ENCODE measurements at regions not wholly inside any gene's neighbourhood (a gene's known extent, or its start where the extent isn't known, plus 50 kb on each side); places are given as distances from the start of the nearest gene placed in this dataset.

- DNase-seq (ENCODE audit: low spot score), result no peak
Observed at GRCh38 chr4:153076861-153077260, 127.4 kb upstream of the TRIM2 start.

- peak; percentile 80 for DNase-seq (ENCODE audit: low spot score)
Observed at GRCh38 chr4:153079857-153080391, 124.3 kb upstream of the TRIM2 start.

GRCh38 chr4:153081006-153081580 is 123.2 kb upstream of the TRIM2 start:
- no peak for DNase-seq (ENCODE audit: low spot score)

DNA sequence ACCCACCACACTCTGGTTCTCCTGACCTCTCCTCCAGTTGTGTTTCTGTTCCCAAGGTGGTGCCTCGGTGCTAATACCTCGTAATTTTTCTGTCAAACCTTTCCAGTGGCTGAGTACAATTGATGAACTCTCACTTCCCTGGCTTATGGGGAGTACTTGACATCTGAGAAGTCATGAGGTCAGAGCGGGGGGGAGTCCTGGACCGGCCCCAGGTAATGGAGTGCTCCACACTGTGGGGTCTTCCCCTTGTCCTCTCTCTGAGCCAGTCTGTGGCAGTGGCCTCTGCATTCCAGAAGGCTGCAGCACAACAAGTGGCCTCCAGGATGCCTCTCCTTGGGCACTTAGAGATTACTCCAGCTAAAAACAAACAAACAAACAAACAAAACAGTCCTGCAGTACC is 122.5 kb upstream of the TRIM2 start:
- no peak for DNase-seq (ENCODE audit: low spot score)

GRCh38 chr4:153082322-153083301 is 121.6 kb upstream of the TRIM2 start:
- DNase-seq (ENCODE audit: low spot score), result no peak

DNA sequence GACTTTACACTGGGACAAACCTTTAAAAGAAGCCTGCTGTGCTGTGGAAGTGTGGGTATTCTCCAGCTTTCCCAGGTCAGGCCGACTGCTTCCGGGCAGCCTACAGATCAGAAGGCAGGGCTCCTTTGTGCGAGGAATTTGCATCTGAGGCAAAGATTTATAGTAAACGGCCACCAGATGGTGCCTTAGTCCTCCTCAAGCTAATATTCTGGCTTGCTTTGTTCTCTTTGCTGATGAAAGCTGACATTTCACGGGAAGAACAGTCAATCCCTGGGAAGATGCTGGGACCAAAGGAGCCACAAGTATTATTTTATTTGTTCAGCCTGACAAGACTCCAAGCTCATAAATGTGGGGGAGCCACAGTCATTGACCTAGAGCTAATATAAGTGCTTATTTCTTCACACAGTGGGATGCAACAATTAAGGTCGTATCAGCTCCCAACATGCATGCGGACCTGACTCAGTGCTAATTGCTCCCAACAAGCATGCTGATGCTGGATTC is 120.7 kb upstream of the TRIM2 start:
- peak; percentile 90 for DNase-seq (ENCODE audit: low spot score)

DNA sequence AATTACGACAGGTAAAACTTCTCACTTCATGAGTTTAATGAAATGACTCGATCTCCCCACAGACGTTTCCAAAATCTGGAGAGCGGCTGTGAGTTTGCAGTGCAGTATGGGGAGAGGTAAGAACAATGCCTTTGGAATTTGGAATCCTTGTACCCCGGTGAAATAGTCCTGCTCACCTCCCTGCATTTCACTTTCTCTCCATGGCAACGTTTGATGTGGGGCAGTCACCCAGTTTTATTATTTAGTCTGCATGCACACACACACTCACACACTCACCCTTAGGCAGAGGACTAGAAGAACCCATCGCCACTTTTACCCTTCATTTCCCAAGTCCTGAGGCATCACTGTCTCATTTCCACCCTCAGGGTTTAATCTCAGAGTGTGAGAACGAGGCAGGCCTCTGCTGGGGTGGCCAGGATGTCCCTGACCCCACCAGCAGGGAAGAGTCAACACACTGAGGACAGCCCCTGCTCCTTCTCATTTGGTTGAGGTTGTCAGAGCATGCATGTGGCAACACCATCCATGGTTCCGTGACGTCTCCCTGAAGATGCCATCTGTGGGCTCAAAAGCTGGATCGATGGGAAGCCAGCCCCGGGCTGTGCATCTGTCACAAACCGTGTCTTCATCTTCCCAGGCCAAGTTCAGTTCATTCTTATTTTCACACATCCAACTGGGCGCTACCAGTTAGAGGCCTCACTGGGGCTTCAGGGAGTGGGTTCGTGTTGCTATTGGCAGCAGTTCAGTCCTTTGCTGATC is 119.8 kb upstream of the TRIM2 start:
- peak; percentile 80 for DNase-seq (ENCODE audit: low spot score)

DNA sequence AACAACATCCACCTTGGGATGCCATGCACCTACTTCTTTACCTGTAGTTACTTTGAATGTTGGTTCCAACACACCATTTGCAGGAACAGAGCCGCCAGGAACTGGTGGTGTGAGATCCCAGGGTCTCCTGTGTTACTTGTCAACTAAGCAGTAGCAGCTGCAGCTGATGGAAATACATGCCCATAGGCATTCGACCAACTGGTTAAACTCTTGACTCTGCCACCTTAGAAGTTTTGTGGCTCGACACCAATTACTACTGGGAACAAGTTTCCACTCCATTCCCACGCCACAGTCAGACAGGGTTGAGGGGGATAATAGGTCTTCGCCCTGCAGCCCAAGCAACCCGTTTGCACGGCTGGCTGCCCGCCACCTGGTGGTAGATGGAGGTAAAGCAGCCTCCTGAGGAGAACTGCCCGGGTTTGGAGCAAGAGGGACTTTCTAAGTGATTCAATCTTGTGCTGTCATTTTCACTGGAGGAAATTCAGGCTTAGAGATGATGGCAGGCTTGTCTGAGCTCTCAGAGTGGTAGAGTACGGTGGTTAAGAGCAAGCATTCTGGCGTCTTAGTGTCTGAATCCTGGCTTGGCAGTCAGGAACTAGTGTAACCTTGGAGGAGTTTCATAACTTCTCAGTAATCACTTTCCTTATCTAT is 119.1 kb upstream of the TRIM2 start:
- DNase-seq (ENCODE audit: low spot score), result peak; percentile 65

DNA sequence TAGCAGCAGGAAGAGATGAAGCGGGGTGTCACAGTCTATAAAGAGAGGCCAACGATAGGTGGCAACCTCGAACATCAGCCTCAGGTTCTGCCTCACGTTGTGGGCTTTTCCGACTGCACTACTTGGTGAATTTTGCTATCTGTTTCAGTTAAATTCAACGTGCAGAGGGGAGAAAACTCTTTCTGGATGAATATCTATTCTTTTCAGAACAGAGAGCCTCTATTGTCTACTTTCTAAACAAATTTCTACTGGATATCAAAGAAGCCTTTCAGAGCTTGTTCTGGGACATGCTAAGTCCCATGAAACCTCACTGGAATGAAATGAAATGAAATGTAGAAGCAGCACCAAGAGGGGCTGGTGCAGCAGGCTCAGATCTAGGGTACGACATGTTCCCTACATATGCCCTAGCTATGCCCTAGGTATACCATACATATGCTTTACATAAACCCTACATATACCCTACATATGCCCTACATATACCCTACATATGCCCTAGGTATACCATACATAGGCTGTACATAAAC is 116.5 kb upstream of the TRIM2 start:
- DNase-seq (ENCODE audit: low spot score), result no peak

DNA sequence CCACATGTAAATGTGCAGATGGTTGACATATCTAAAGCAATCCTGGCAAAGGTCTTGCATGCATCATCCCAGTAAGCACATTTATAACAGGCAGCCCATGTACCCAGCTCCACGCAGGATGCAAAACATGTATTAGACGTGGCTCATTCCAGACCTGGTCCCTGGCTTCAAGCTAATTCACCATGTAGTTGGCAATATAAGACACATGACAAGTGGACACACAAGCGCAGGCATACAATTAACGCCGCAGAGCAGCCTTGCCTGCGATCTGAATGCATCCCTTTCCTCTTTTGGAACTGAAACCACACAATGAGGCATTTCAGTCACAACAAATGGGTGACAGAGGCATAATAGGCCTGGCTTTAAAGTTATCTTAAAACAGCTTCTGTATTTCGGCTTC is 114.5 kb upstream of the TRIM2 start:
- DNase-seq (ENCODE audit: low spot score), result no peak

GRCh38 chr4:153090181-153090580 is 114.1 kb upstream of the TRIM2 start:
- no peak for DNase-seq (ENCODE audit: low spot score)

DNA sequence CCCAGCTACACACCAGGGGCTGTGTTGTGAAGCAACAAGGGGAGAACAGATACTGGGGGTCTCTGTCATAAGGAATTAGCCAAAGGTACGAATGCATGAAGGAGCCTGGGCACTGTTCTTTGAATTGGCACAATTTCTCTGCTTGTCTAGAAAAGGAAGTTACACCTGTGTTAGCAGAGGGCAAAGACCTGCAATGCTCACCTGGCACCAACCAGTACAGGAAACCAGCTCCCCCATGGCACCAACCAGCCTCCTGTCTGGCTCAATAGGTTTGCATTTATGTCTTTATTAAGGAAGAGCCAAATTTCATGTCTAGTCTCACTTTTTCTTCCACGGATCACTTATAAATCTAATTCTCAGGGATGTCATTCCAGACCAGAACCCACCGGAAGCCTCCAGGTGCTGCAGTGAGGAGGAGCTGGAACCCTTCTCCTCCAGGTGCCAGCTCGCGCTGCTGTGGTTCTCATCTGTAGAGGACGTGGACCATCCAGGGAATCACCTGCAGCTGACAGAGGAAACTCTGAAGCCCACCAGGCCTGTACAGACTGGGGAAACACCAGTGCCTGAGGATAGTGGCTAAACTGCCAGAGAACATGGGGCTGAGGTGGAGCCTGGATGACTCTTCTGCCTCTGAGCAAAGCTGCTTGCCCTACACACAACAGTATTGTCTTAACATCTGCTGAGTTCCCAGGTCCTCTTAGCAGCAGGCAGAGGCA is 113.4 kb upstream of the TRIM2 start:
- no peak for DNase-seq (ENCODE audit: low spot score)

DNA sequence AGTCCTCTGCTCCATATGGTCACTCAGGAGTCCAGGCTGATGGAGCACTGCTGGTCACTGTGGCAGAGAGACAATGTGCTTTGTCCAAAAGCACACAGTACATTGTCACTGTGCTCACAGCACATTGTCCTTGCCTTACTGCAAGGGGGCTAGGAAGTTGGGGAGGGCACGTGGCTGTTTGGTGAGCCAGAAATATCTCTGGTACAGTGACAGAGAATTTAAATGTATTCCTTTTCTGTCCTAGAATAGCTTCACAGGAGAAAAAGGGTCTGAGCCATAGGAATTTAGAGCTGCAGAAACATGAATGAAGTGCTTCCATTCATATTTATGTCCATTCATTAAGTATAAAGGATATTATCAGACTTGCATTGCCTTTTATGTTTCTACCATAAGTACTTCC is 110.8 kb upstream of the TRIM2 start:
- no peak for DNase-seq (ENCODE audit: low spot score)

DNA sequence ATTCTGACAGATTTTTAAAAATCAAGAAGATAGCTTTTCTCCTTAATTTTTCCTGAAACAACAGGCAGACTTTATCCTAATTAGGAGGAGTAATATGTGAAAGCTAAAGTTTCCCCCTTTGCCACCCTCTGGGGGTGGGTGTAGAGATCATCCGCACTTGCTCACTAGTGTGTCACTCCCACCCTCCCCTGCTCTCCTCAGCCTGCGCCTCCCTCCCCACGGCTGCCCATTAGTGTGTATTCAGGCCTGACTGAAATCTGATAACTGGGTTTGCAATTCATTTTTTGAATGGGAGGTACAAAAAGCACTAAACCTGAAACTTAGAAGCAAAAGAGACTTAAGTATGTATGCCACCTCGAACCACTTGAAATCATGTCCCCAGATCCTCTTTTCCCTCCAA is 110.4 kb upstream of the TRIM2 start:
- DNase-seq (ENCODE audit: low spot score), result no peak

- DNase-seq (ENCODE audit: low spot score), result no peak
Observed at GRCh38 chr4:153094435-153094834, 109.8 kb upstream of the TRIM2 start.

DNA sequence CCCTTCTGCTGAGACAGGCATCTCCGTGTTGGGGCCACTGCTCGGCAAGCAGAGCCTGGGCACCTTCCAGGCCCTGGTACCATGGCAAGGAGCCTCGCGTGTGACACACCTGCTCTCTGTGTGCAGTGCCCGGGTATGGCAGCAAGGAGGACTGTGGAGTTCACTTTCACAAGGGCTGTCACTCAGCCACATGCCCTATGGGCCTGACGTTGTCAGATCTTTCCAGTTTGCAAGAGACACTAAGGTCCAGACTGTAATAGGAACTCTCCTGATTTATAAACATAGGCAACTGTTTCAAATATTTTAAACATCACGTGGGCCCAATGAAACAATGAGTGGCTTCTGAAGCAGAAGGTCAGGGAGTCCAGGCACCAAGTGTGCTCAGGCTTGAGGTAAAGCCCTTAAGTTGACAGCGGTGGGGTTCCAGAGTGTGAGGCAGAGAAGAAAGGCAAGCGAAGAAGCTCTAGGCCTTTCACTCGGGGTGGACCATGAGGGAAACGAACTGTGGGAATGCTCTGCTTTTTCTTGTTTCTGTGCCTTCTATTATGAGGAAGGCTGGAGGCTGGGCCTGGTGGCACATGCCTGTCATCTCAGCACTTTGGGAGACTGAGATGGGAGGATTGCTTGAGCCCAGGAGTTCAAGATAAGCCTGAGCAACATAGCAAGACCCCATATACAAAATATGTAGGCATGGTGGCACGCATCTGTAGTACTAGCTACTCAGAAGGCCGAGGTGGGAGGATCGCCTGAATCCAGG is 108.6 kb upstream of the TRIM2 start:
- no peak for DNase-seq (ENCODE audit: low spot score)

GRCh38 chr4:153096344-153096743 is 107.9 kb upstream of the TRIM2 start:
- DNase-seq (ENCODE audit: low spot score), result no peak

- DNase-seq (ENCODE audit: low spot score), result no peak
Observed at GRCh38 chr4:153098427-153098826, 105.8 kb upstream of the TRIM2 start.

DNA sequence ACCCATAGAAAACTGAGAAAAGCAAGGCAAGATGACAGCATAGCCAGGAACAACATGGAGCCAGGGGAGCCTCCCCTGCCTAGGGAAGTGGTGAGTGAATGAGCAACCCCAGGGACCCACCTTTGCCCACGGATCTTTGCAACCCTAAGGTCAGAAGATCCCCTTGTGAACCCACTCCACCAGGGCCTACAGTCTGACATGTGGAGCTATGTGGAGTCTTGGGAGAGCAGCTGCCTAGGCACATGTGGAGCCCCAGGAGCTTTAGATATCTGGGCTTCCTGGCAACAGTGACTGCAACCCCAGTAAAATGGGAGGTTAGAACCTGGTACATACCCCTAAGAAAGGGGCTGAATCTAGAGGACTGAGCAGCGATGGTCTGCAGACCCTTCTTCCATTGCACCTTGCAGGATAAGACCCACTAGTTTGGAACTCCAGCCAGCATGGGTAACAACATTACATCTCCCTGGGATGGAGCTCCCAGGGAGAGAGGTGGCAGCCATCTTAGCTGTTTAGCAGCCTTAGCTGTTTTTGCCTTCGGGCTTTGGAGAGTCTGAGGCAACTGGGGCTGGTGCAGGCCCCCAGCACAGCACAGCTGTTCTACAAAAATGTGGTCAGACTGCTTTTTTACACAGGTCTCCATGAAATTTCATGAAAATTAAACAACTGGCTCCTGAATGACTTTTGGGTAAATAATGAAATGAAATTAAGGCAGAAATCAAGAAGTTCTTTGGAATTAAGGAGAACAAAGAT is 104.7 kb upstream of the TRIM2 start:
- DNase-seq (ENCODE audit: low spot score), result no peak

Data from SW480 (cell line).